ENCODE measurements at regions not wholly inside any gene's neighbourhood (a gene's known extent, or its start where the extent isn't known, plus 50 kb on each side); places are given as distances from the start of the nearest gene placed in this dataset.
"Not testable (repeated sequence)": the region's sequence is repeated elsewhere in the genome, so short reads cannot be mapped to it uniquely, and the experiment has no call there.

DNA sequence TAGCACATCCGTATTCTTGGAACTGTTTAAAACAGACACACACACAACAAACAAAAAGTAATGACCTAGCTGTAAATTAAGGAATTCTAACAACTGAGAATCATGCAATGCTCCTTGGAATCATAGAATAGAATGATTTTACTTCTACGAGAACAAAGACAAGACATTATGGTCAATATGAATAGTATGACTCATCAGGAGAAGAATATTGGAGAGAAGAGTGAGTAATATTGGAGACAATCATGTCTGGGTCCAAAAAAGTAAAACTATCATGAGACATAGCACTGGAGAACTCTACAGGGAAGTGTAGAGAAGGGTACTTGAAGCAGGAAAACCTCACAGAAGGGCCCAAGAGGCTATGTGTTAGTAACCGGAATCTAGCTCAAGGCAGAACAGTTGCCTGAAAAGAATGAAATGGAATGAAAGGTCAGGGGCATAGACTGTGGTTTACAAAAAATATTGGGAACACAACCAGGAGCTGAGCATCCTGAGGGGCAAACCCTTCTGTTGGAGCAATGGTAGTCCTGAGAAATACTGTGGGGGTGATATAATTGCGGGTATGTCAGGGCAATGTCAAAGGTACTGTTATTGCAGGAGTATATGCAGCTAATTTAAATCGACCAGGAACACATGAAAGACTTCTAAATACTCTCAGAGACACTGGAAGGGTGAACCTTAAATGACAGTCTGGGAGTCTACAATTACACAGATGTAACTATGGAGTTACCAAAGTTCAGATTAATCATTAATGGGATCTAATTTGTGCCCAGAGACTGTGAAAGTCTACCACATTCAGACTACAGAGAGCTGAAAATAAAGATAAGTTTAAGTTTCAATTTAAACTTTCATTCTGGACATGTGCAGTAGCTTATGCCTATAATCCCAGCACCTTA lies 201.2 kb downstream of the BCHE start:
- Histone ChIP-seq H3K4me3 (ENCODE audit: low read depth, low read length) (no peak overlapping the region), H3K9ac (ENCODE audit: low read length) (no peak overlapping the region), H3K4me1 (ENCODE audit: control insufficient read depth, insufficient read depth, low read length) (no peaks in the 10 kb centered on the region), H3K27me3 (ENCODE audit: control insufficient read depth, insufficient read depth, low read length) (no peaks in the 10 kb centered on the region), H3K9me3 (ENCODE audit: control insufficient read depth, insufficient read depth, low read depth, low read length) (0 out of 2 replicates have a peak, but pooled peaks cover 6% of the 10 kb centered on the region), H3K27ac (ENCODE audit: low read depth, low read length) (no peak overlapping the region), H3K36me3 (ENCODE audit: control insufficient read depth, insufficient read depth, low read length) (no peaks in the 10 kb centered on the region)

DNA sequence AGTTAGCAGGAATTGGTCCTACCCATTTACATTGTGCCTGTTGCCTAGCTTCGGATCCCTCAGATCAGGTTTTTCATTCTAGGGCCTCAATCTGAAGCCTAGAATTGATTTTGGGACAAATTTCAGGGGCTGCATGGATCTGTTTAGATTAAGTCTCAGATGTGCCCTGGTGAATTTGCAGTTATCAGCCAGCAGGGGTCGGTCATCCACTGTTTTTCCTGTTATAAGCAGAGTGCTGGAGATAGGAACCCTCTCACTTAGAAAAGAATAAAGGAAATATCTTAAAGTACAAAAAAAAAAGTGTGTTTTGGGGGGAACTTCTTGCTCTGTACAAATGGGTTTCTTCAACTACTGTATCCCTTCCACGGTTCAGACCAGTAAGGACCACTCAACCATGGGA lies 212.5 kb downstream of the BCHE start:
- H3K27me3 ChIP-seq (ENCODE audit: control insufficient read depth, insufficient read depth, low read length), result no peaks in the 10 kb centered on the region
- H3K4me3 ChIP-seq (ENCODE audit: low read depth, low read length), result no peak overlapping the region
- no peak overlapping the region for H3K9ac ChIP-seq (ENCODE audit: low read length)
- H3K9me3 ChIP-seq (ENCODE audit: control insufficient read depth, insufficient read depth, low read depth, low read length), result peaks cover 11% of the 10 kb centered on the region
- H3K36me3 ChIP-seq (ENCODE audit: control insufficient read depth, insufficient read depth, low read length), result no peaks in the 10 kb centered on the region
- H3K27ac ChIP-seq (ENCODE audit: low read depth, low read length), result no peak overlapping the region
- H3K4me1 ChIP-seq (ENCODE audit: control insufficient read depth, insufficient read depth, low read length), result no peaks in the 10 kb centered on the region

DNA sequence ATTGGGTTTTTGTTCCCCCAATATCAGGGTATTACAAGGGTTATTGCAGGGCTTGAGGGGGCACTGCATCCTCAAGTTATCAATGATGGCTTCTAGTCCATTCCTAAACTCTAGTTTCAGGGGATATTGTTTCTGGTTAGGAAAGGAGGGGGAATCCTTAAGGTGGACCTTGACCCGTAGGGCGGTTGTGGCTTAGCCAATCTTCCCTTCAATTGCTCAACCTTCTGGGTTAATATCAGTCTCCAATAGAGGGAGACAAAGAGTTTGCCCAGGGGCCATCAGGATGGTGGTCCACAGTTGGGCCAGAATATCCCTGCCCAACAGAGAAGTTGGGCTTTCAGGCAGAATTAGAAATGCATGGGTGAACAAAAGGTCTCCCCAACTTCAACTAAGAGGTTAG lies 214.9 kb downstream of the BCHE start:
- Histone ChIP-seq H3K9ac (ENCODE audit: low read length) (no peak overlapping the region), H3K27ac (ENCODE audit: low read depth, low read length) (no peak overlapping the region), H3K4me1 (ENCODE audit: control insufficient read depth, insufficient read depth, low read length) (no peaks in the 10 kb centered on the region), H3K36me3 (ENCODE audit: control insufficient read depth, insufficient read depth, low read length) (no peaks in the 10 kb centered on the region), H3K4me3 (ENCODE audit: low read depth, low read length) (no peak overlapping the region), H3K9me3 (ENCODE audit: control insufficient read depth, insufficient read depth, low read depth, low read length) (peaks cover 7% of the 10 kb centered on the region), H3K27me3 (ENCODE audit: control insufficient read depth, insufficient read depth, low read length) (no peaks in the 10 kb centered on the region)

DNA sequence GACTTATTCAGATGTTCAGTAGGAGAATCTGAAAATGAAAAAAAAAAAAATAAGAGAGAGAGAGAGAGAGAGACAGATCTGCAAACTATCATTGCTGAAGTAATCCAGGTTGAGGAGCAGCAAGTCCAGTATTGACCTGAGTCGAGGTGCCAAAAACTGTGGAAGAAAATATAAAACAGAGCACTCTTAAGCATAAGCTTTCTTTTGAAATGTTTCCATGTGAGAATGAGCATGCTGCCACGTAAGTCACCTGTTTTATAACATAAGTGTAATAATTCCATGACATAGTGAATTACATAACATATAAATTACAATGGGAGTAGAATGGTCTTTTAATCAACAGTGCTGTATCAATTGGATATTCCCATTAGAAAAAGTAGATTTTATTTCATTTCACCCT lies 218.2 kb downstream of the BCHE start:
- Histone ChIP-seq H3K9ac (ENCODE audit: low read length) (no peak overlapping the region), H3K27me3 (ENCODE audit: control insufficient read depth, insufficient read depth, low read length) (no peaks in the 10 kb centered on the region), H3K4me1 (ENCODE audit: control insufficient read depth, insufficient read depth, low read length) (no peaks in the 10 kb centered on the region), H3K4me3 (ENCODE audit: low read depth, low read length) (no peak overlapping the region), H3K27ac (ENCODE audit: low read depth, low read length) (no peak overlapping the region), H3K9me3 (ENCODE audit: control insufficient read depth, insufficient read depth, low read depth, low read length) (0 out of 2 replicates have a peak, but pooled peaks cover under 1% of the 10 kb centered on the region), H3K36me3 (ENCODE audit: control insufficient read depth, insufficient read depth, low read length) (no peaks in the 10 kb centered on the region)

DNA sequence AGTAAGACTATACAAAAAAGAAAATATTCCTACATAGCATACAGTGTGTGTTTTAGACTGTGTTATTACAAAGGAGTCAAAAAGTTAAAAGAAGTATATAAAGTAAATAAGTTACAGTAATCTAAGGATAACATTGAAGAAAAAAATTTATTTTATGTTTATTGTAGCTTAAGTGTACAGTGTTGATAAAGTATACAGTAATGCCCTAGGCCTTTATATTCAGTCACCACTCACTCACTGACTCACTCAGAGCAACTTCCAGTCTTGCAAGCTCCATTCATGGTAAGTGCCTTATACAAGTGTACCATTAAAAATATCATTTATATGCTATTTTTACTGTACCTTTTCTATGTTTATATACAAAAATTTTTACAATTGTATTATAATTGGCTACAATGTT lies 220.1 kb downstream of the BCHE start:
- Histone ChIP-seq H3K9me3 (ENCODE audit: control insufficient read depth, insufficient read depth, low read depth, low read length) (no peaks in the 10 kb centered on the region), H3K36me3 (ENCODE audit: control insufficient read depth, insufficient read depth, low read length) (no peaks in the 10 kb centered on the region), H3K27ac (ENCODE audit: low read depth, low read length) (no peak overlapping the region), H3K4me3 (ENCODE audit: low read depth, low read length) (no peak overlapping the region), H3K9ac (ENCODE audit: low read length) (no peak overlapping the region), H3K4me1 (ENCODE audit: control insufficient read depth, insufficient read depth, low read length) (no peaks in the 10 kb centered on the region), H3K27me3 (ENCODE audit: control insufficient read depth, insufficient read depth, low read length) (no peaks in the 10 kb centered on the region)

DNA sequence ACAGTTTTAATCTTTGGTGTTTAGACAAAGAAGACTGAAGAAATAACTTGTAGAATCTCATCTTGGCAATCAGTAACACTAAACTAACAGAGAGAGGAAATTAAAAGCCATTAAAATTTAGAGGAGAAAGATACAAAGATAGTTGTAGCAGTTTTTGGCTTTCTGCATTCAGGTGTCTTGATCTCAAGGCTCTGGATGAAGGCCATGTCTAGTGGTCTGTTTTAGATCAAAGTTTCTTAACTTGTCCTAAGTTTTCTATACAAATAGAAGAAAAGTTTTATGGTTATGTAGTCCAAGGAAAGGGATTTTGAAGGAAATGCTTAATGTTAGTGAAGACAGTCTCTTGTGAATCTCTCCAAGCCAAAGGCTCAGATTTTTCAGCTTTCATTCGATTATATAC lies 222.9 kb downstream of the BCHE start:
- Histone ChIP-seq H3K4me1 (ENCODE audit: control insufficient read depth, insufficient read depth, low read length) (no peaks in the 10 kb centered on the region), H3K36me3 (ENCODE audit: control insufficient read depth, insufficient read depth, low read length) (no peaks in the 10 kb centered on the region)

DNA sequence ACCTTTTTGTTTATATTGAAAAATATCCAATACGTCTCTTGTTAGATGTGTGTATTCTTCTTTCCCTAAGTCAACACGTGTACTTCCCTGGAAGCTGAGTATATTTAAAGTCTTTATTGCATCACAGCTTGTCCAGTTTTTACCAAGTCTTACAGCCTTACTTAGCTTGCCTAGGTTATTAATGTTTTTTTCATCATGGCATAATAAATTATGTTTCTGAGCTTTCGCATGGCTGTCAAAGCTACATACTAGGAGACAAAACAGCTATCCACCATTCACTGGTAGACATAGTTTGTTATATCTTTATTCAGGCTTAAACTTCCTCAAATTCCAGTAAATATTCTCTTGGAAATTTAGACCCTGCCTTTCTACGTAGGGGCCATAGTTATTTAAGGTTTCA lies 224.2 kb downstream of the BCHE start:
- no peak overlapping the region for H3K4me3 ChIP-seq (ENCODE audit: low read depth, low read length)
- H3K9ac ChIP-seq (ENCODE audit: low read length), result no peak overlapping the region

More for the DNA sequence above, 222.9 kb downstream of the BCHE start:
- Histone ChIP-seq H3K27ac (ENCODE audit: low read depth, low read length) (no peak overlapping the region), H3K27me3 (ENCODE audit: control insufficient read depth, insufficient read depth, low read length) (no peaks in the 10 kb centered on the region), H3K9me3 (ENCODE audit: control insufficient read depth, insufficient read depth, low read depth, low read length) (no peaks in the 10 kb centered on the region), H3K9ac (ENCODE audit: low read length) (no peak overlapping the region), H3K4me3 (ENCODE audit: low read depth, low read length) (no peak overlapping the region)

DNA sequence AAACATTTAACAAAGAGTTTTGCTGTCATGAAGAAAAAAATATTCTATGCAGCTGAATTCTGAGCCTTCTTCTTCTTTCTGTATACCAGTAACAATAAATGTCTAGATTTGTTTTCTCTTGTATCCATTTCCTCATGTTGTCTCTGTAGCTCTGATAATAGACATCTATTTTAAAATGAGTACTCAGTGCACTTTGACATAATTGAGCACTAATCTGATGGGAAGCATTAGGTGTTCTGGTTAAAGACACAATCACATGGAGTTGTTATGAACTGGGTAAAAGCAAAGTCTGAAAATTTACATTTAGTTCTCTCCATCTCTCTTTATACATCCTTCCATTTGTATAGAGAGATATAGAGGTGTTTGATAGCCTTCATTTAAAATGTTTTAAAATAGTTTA lies 230.0 kb downstream of the BCHE start:
- no peaks in the 10 kb centered on the region for H3K4me1 ChIP-seq (ENCODE audit: control insufficient read depth, insufficient read depth, low read length)
- no peak overlapping the region for H3K9ac ChIP-seq (ENCODE audit: low read length)
- H3K9me3 ChIP-seq (ENCODE audit: control insufficient read depth, insufficient read depth, low read depth, low read length), result no peaks in the 10 kb centered on the region
- no peak overlapping the region for H3K27ac ChIP-seq (ENCODE audit: low read depth, low read length)
- H3K36me3 ChIP-seq (ENCODE audit: control insufficient read depth, insufficient read depth, low read length), result no peaks in the 10 kb centered on the region
- no peaks in the 10 kb centered on the region for H3K27me3 ChIP-seq (ENCODE audit: control insufficient read depth, insufficient read depth, low read length)
- no peak overlapping the region for H3K4me3 ChIP-seq (ENCODE audit: low read depth, low read length)

More for the DNA sequence above, 224.2 kb downstream of the BCHE start:
- Histone ChIP-seq H3K27me3 (ENCODE audit: control insufficient read depth, insufficient read depth, low read length) (no peaks in the 10 kb centered on the region), H3K36me3 (ENCODE audit: control insufficient read depth, insufficient read depth, low read length) (no peaks in the 10 kb centered on the region), H3K27ac (ENCODE audit: low read depth, low read length) (no peak overlapping the region), H3K4me1 (ENCODE audit: control insufficient read depth, insufficient read depth, low read length) (no peaks in the 10 kb centered on the region), H3K9me3 (ENCODE audit: control insufficient read depth, insufficient read depth, low read depth, low read length) (no peaks in the 10 kb centered on the region)

DNA sequence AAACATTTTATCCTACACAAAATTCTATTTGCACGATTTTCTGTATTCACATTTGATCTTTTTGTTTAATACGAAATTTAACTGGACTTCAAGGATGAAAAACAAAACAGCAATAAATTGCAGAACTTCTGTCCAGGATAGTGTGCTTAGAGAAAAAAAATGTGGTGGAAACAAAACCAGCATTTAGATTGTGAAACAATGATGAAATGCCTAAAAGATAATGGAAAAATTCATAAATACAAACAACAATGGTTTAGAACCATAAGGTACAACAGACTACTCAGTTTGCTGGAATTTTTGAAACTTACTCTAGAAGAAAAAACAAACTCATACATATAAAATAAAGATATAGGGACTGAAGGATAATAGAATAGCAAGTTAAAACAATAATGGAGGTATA lies 234.0 kb downstream of the BCHE start:
- no peaks in the 10 kb centered on the region for H3K27me3 ChIP-seq (ENCODE audit: control insufficient read depth, insufficient read depth, low read length)
- no peak overlapping the region for H3K4me3 ChIP-seq (ENCODE audit: low read depth, low read length)
- no peak overlapping the region for H3K27ac ChIP-seq (ENCODE audit: low read depth, low read length)
- no peak overlapping the region for H3K9ac ChIP-seq (ENCODE audit: low read length)
- no peaks in the 10 kb centered on the region for H3K36me3 ChIP-seq (ENCODE audit: control insufficient read depth, insufficient read depth, low read length)
- H3K9me3 ChIP-seq (ENCODE audit: control insufficient read depth, insufficient read depth, low read depth, low read length), result no peaks in the 10 kb centered on the region
- H3K4me1 ChIP-seq (ENCODE audit: control insufficient read depth, insufficient read depth, low read length), result no peaks in the 10 kb centered on the region

DNA sequence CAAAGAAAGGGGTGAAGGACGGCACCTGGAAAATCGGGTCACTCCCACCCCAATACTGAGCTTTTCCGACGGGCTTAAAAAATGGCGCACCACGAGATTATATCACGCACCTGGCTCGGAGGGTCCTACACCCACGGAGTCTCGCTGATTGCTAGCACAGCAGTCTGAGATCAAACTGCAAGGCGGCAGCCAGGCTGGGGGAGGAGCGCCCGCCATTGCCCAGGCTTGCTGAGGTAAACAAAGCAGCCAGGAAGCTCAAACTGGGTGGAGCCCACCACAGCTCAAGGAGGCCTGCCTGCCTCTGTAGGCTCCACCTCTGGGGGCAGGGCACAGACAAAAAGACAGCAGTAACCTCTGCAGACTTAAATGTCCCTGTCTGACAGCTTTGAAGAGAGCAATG lies 264.7 kb downstream of the BCHE start:
- H3K9ac ChIP-seq (ENCODE audit: low read length); H3K27me3 ChIP-seq (ENCODE audit: control insufficient read depth, insufficient read depth, low read length); H3K4me1 ChIP-seq (ENCODE audit: control insufficient read depth, insufficient read depth, low read length); H3K4me3 ChIP-seq (ENCODE audit: low read depth, low read length); H3K9me3 ChIP-seq (ENCODE audit: control insufficient read depth, insufficient read depth, low read depth, low read length); H3K27ac ChIP-seq (ENCODE audit: low read depth, low read length); H3K36me3 ChIP-seq (ENCODE audit: control insufficient read depth, insufficient read depth, low read length): not testable (repeated sequence)

DNA sequence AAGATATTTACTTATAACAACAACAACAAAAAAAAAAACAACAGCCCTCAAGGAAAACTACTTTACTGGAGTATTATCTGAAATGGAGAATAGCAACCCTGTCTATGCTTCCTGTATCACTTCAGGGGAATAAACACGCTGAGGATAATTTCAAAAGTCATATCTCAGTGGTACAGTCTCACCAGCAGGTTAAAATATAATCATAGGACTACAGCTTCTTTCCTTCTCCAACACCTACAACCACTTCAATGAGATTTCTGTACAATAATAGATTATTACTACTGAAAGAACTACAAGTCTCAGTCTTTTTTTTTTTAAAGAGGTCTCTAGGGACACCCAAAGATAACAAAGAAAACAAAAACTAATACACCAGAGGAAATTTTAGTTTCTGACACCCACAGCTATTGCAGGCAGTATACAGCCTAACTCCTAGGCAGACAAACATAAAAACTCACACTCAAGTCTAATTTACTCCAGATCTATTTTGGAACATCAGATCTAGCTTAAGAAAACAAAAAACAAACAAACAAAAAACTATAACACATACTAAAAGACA lies 268.2 kb downstream of the BCHE start:
- Histone ChIP-seq H3K4me3 (ENCODE audit: low read depth, low read length) (no peak overlapping the region), H3K4me1 (ENCODE audit: control insufficient read depth, insufficient read depth, low read length) (no peaks in the 10 kb centered on the region), H3K27me3 (ENCODE audit: control insufficient read depth, insufficient read depth, low read length) (no peaks in the 10 kb centered on the region), H3K9ac (ENCODE audit: low read length) (no peak overlapping the region), H3K27ac (ENCODE audit: low read depth, low read length) (no peak overlapping the region), H3K36me3 (ENCODE audit: control insufficient read depth, insufficient read depth, low read length) (no peaks in the 10 kb centered on the region), H3K9me3 (ENCODE audit: control insufficient read depth, insufficient read depth, low read depth, low read length) (no peaks in the 10 kb centered on the region)

Data from HUES6 (cell line).